Neural cell (in vitro differentiated cells): ENCODE measurements at regions not wholly inside any gene's neighbourhood (a gene's known extent, or its start where the extent isn't known, plus 50 kb on each side); places are given as distances from the start of the nearest gene placed in this dataset.
"Not testable (repeated sequence)": the region's sequence is repeated elsewhere in the genome, so short reads cannot be mapped to it uniquely, and the experiment has no call there.

Source experiments
- H2AFZ ChIP-seq: fragments of 200-600, 300-800 bp; sonication (generic), shearing (Covaris generic); 2 replicates; pipeline ENCODE4 v1.6.0; 2014; ENCODE audit warnings: low read depth, mild to moderate bottlenecking, antibody characterized with exemption, low read length, moderate library complexity
- H3F3A ChIP-seq: fragments of 200-600 bp; shearing (Covaris generic); 2 replicates; pipeline ENCODE4 v1.6.1; 2016; ENCODE audit warnings: mild to moderate bottlenecking, moderate library complexity, mixed read lengths, antibody characterized with exemption, low read length; ENCODE audit not compliant: insufficient read depth, poor library complexity, severe bottlenecking
- H3K27ac ChIP-seq: fragments of 200-600, 300-800 bp; sonication (generic), shearing (Covaris generic); 2 replicates; pipeline ENCODE4 v1.5.1; 2014; ENCODE audit warnings: mild to moderate bottlenecking, low read length, moderate library complexity
- H3K27me3 ChIP-seq: fragments of 300-800, 200-600 bp; sonication (generic), shearing (Covaris generic); 2 replicates; pipeline ENCODE4 v1.6.0; 2014; ENCODE audit warnings: mild to moderate bottlenecking, low read depth, low read length, moderate library complexity; ENCODE audit not compliant: insufficient read depth
- H3K36me3 ChIP-seq: fragments of 300-800, 200-600 bp; sonication (generic), shearing (Covaris generic); 2 replicates; pipeline ENCODE4 v1.5.1; 2014; ENCODE audit warnings: mild to moderate bottlenecking, antibody characterized with exemption, low read length, moderate library complexity; ENCODE audit not compliant: insufficient read depth
- H3K4me2 ChIP-seq: fragments of 300-800, 200-600 bp; sonication (generic), shearing (Covaris generic); 2 replicates; pipeline ENCODE4 v1.6.0; 2014; ENCODE audit warnings: mild to moderate bottlenecking, low read length
- H3K4me3 ChIP-seq: fragments of 300-800, 200-600 bp; sonication (generic), shearing (Covaris generic); 2 replicates; pipeline ENCODE4 v1.5.1; 2014; ENCODE audit warnings: mild to moderate bottlenecking, low read length, moderate library complexity
- H3K79me2 ChIP-seq: fragments of 200-600 bp; shearing (Covaris generic); replicated peaks from 2 replicates; pipeline ENCODE4 v1.6.0; 2014; ENCODE audit warnings: mild to moderate bottlenecking, low read length, moderate library complexity; ENCODE audit not compliant: insufficient read depth
- H3K9ac ChIP-seq: fragments of 300-800, 200-600 bp; sonication (generic), shearing (Covaris generic); 2 replicates; pipeline ENCODE4 v1.6.1; 2016; ENCODE audit warnings: mild to moderate bottlenecking, low read length, mixed read lengths
- H3K9me2 ChIP-seq: fragments of 200-600 bp; shearing (Covaris generic); 2 replicates; pipeline ENCODE4 v1.6.1; 2016; ENCODE audit warnings: mild to moderate bottlenecking, low read length, mixed read lengths; ENCODE audit not compliant: insufficient read depth
- H3K9me3 ChIP-seq: fragments of 200-600, 300-800 bp; sonication (generic), shearing (Covaris generic); 2 replicates; pipeline ENCODE4 v1.6.1; 2016; ENCODE audit warnings: mild to moderate bottlenecking, mixed run types, low read length, moderate library complexity, mixed read lengths
- H4K20me1 ChIP-seq: fragments of 200-600 bp; shearing (Covaris generic); 2 replicates; pipeline ENCODE4 v1.6.1; 2016; ENCODE audit warnings: mild to moderate bottlenecking, mixed run types; ENCODE audit not compliant: insufficient read depth
- EP300 ChIP-seq: fragments of 450-650 bp; conservative IDR thresholded peaks from 2 replicates; pipeline ENCODE4 v1.6.1; 2014; ENCODE audit warnings: antibody characterized with exemption, mild to moderate bottlenecking, moderate library complexity; ENCODE audit not compliant: poor library complexity, severe bottlenecking
- MXI1 ChIP-seq: fragments of 450-650 bp; conservative IDR thresholded peaks from 2 replicates; pipeline ENCODE4 v1.6.1; 2014; ENCODE audit warnings: antibody characterized with exemption, mild to moderate bottlenecking; ENCODE audit not compliant: poor library complexity, severe bottlenecking
- POLR2AphosphoS5 ChIP-seq: IDR thresholded peaks from 2 replicates; pipeline ENCODE4 v1.6.1; 2012
- RAD21 ChIP-seq: fragments of 450-650 bp; conservative IDR thresholded peaks from 2 replicates; pipeline ENCODE4 v1.6.1; 2014; ENCODE audit warnings: antibody characterized with exemption, mild to moderate bottlenecking, moderate library complexity
- REST ChIP-seq: IDR thresholded peaks from 2 replicates; pipeline ENCODE4 v1.6.1; 2012; ENCODE audit warnings: borderline replicate concordance
- TAF1 ChIP-seq: IDR thresholded peaks from 2 replicates; pipeline ENCODE4 v1.6.1; 2012; ENCODE audit warnings: low read depth
- TF ChIP-seq, protein P1 (sequence below): fragments of 450-650 bp; IDR thresholded peaks from 2 replicates; pipeline ENCODE4 v1.5.1; 2014; ENCODE audit warnings: antibody characterized with exemption, mild to moderate bottlenecking, moderate library complexity; ENCODE audit not compliant: poor library complexity, severe bottlenecking

DNA sequence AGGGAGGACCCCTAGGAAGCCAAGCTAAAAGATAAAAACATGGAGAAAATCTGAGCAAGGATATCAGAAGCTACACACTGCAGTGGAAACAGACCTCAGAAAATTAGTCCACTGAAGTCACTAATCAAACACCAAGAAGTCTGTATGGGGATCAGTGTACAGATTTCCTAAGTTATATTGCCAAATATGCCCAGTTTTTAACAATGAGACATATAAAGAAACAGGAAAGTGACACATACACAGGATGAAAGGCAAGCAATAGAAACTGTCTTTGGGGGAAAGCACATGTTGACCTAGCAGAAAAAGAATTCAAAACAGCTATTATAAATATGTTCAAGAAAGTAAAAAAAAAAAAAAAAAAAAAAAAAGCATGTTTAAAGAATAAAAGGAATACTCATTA is 153.7 kb downstream of the PPP4R3C start:
- Histone ChIP-seq H3F3A (no peaks in the 10 kb centered on the region), H3K9me3 (no peaks in the 10 kb centered on the region), H3K27ac (no peak overlapping the region), H3K27me3 (no peaks in the 10 kb centered on the region), H3K36me3 (no peaks in the 10 kb centered on the region), H3K4me3 (no peak overlapping the region), H2AFZ (no peak overlapping the region), H3K4me2 (no peak overlapping the region), H3K9ac (no peak overlapping the region), H3K9me2 (no peaks in the 10 kb centered on the region), H4K20me1 (no peaks in the 10 kb centered on the region), H3K79me2 (no peaks in the 10 kb centered on the region)
- TF ChIP-seq, protein P1, sequence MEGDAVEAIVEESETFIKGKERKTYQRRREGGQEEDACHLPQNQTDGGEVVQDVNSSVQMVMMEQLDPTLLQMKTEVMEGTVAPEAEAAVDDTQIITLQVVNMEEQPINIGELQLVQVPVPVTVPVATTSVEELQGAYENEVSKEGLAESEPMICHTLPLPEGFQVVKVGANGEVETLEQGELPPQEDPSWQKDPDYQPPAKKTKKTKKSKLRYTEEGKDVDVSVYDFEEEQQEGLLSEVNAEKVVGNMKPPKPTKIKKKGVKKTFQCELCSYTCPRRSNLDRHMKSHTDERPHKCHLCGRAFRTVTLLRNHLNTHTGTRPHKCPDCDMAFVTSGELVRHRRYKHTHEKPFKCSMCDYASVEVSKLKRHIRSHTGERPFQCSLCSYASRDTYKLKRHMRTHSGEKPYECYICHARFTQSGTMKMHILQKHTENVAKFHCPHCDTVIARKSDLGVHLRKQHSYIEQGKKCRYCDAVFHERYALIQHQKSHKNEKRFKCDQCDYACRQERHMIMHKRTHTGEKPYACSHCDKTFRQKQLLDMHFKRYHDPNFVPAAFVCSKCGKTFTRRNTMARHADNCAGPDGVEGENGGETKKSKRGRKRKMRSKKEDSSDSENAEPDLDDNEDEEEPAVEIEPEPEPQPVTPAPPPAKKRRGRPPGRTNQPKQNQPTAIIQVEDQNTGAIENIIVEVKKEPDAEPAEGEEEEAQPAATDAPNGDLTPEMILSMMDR = no peak
- no peak for TF ChIP-seq POLR2AphosphoS5
- TF ChIP-seq REST = no peak

DNA sequence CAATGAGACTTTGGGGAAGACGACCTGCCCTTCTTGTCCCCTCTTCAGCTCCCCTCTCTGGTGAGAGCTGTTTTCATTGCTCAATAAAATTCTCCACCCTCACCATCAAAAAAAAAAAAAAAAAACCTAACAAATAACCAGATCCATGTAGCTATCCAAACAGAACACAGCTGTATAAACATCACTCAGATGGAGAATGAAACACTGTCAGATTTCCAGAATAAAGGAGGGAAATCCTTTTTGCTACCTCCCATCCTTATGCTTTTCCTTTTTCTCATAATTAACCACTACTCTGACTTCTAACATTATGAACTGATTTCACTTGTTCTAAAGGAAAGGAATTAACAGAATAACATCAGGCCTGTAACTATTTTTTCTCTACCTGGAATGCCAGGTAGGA is 155.6 kb downstream of the PPP4R3C start:
- Histone ChIP-seq H3K79me2 (no peaks in the 10 kb centered on the region), H3F3A (no peaks in the 10 kb centered on the region), H3K4me2 (no peak overlapping the region), H3K27ac (no peak overlapping the region), H2AFZ (no peak overlapping the region), H3K36me3 (no peaks in the 10 kb centered on the region), H3K9me2 (no peaks in the 10 kb centered on the region), H3K9me3 (no peaks in the 10 kb centered on the region), H4K20me1 (no peaks in the 10 kb centered on the region), H3K9ac (no peak overlapping the region), H3K4me3 (no peak overlapping the region), H3K27me3 (no peaks in the 10 kb centered on the region)
- TF ChIP-seq REST (no peak), RAD21 (no peak), MXI1 (no peak), EP300 (no peak), TAF1 (no peak)

GRCh38 chrX:27292552-27292951 is 170.6 kb downstream of the PPP4R3C start:
- H3F3A ChIP-seq, H3K79me2 ChIP-seq, H4K20me1 ChIP-seq, H3K4me3 ChIP-seq, H3K9me3 ChIP-seq, H3K9me2 ChIP-seq, H3K36me3 ChIP-seq, H2AFZ ChIP-seq, H3K9ac ChIP-seq, H3K4me2 ChIP-seq, H3K27ac ChIP-seq, H3K27me3 ChIP-seq: not testable (repeated sequence)
